Thyroid gland (tissue), 4 donors: ENCODE measurements at regions not wholly inside any gene's neighbourhood (a gene's known extent, or its start where the extent isn't known, plus 50 kb on each side); places are given as distances from the start of the nearest gene placed in this dataset.
A peak's percentile ranks its signal among the peaks of the same experiment; 100 is the strongest.

Source experiments
- DNase-seq, 2 donors: peaks; one replicate each; pipeline ENCODE4 v3.0.0-alpha.2; 2019
- H3K27ac ChIP-seq, 3 donors: fragments of 200-600 bp; sonication (generic); 1 replicate in 2 of 3; 2 replicates in 1 of 3; pipeline ENCODE4 v1.5.1; 2016 to 2019; ENCODE audit warnings: mild to moderate bottlenecking in 1 of 3, moderate library complexity in 1 of 3
- H3K27me3 ChIP-seq: fragments of 200-600 bp; sonication (generic); one replicate; pipeline ENCODE4 v1.5.1; 2019
- H3K36me3 ChIP-seq, 2 donors: fragments of 200-600 bp; sonication (generic); one replicate each; pipeline ENCODE4 v1.5.1; 2016 to 2019
- H3K4me1 ChIP-seq, 2 donors: fragments of 200-600 bp; sonication (generic); one replicate each; pipeline ENCODE4 v1.5.1; 2017 to 2019
- H3K4me3 ChIP-seq, 3 donors: fragments of 200-600 bp; sonication (generic); replicated peaks in 1 of 3; 1 replicate in 2 of 3; 2 replicates in 1 of 3; pipeline ENCODE4 v1.5.1; 2016; ENCODE audit warnings: mild to moderate bottlenecking in 1 of 3
- H3K9me3 ChIP-seq: fragments of 200-600 bp; sonication (generic); one replicate; pipeline ENCODE4 v1.5.1; 2017
- CTCF ChIP-seq, 6 experiments: fragments of 200-600 bp in 3 of 6; fragments of 450-650 bp in 3 of 6; sonication (generic) in 3 of 6; IDR thresholded peaks; one replicate each; pipeline ENCODE4 v1.5.1; 2016 to 2019; ENCODE audit warnings: antibody characterized with exemption in 6 of 6, mild to moderate bottlenecking in 2 of 6, inconsistent platforms in 1 of 6, moderate library complexity in 1 of 6
- POLR2A ChIP-seq, 2 donors: fragments of 450-650 bp; IDR thresholded peaks; one replicate each; pipeline ENCODE4 v1.6.1; 2017; ENCODE audit warnings: antibody characterized with exemption in 2 of 2, mild to moderate bottlenecking in 2 of 2, moderate library complexity in 1 of 2
- WGBS, 2 donors: methylation state at CpG; one replicate each; pipeline ENCODE4 v1.1.5; 2017; 5-methylcytosine and 5-hydroxymethylcytosine counted together
- intact Hi-C: fragments of 100-400 bp; cut with DNase I; formaldehyde crosslinking; loops from one replicate; pipeline ENCODE4 v1.15.1; 2023

GRCh38 chr10:34033078-34033477, 698.6 kb upstream of the NRP1 start:
- no peaks in the 10 kb centered on the region for H3K36me3 ChIP-seq
- TF ChIP-seq CTCF (IDR thresholded peaks at IDR 0.05) (no peak), POLR2A (IDR thresholded peaks at IDR 0.05) (no peak)
- H3K4me1 ChIP-seq: no peaks in the 10 kb centered on the region
- no peak overlapping the region for H3K4me3 ChIP-seq
- 94% methylated on average over 5 of the region's 5 CpGs for WGBS, 2 donors
- intact Hi-C loops: no loop called here
- no peaks in the 10 kb centered on the region for H3K9me3 ChIP-seq
- no peak for DNase-seq
- no peaks in the 10 kb centered on the region for H3K27me3 ChIP-seq
- no peak overlapping the region for H3K27ac ChIP-seq

GRCh38 chr10:34032564-34032963, 698.1 kb upstream of the NRP1 start:
- TF ChIP-seq CTCF (IDR thresholded peaks at IDR 0.05) (no peak), POLR2A (IDR thresholded peaks at IDR 0.05) (no peak)
- H3K36me3 ChIP-seq: no peaks in the 10 kb centered on the region
- no peak overlapping the region for H3K4me3 ChIP-seq
- no peak for DNase-seq
- H3K27me3 ChIP-seq: no peaks in the 10 kb centered on the region
- no peaks in the 10 kb centered on the region for H3K4me1 ChIP-seq
- 96 to 98% methylated on average over 3 of the region's 3 CpGs for WGBS, 2 donors
- intact Hi-C loops: no loop called here
- no peaks in the 10 kb centered on the region for H3K9me3 ChIP-seq
- no peak overlapping the region for H3K27ac ChIP-seq

- no peak for TF ChIP-seq CTCF (IDR thresholded peaks at IDR 0.05)
- no peak for TF ChIP-seq POLR2A (IDR thresholded peaks at IDR 0.05)
- no peak overlapping the region for H3K27ac ChIP-seq
- no peaks in the 10 kb centered on the region for H3K27me3 ChIP-seq
- no peaks in the 10 kb centered on the region for H3K9me3 ChIP-seq
- no peaks in the 10 kb centered on the region for H3K4me1 ChIP-seq
- H3K36me3 ChIP-seq: no peaks in the 10 kb centered on the region
- H3K4me3 ChIP-seq: no peak overlapping the region
- 46 to 52% methylated on average over 3 of the region's 3 CpGs for WGBS, 2 donors
- peak; percentile 3 to 6 for DNase-seq
- intact Hi-C loops: no loop called here
Measured at GRCh38 chr10:34031400-34031799, 696.9 kb upstream of the NRP1 start.

- no peak for DNase-seq
- Histone ChIP-seq H3K27ac (no peak overlapping the region), H3K4me3 (no peak overlapping the region), H3K36me3 (no peaks in the 10 kb centered on the region), H3K4me1 (no peaks in the 10 kb centered on the region), H3K9me3 (no peaks in the 10 kb centered on the region), H3K27me3 (no peaks in the 10 kb centered on the region)
- TF ChIP-seq POLR2A (IDR thresholded peaks at IDR 0.05) (no peak), CTCF (IDR thresholded peaks at IDR 0.05) (no peak)
- WGBS, 2 donors: 85 to 92% methylated on average over 9 to 10 of the region's 10 CpGs
- intact Hi-C loops: no loop called here
Measured at GRCh38 chr10:34029455-34029854, 695.0 kb upstream of the NRP1 start.

- intact Hi-C loops: no loop called here
- Histone ChIP-seq H3K36me3 (no peaks in the 10 kb centered on the region), H3K27me3 (no peaks in the 10 kb centered on the region), H3K4me1 (no peaks in the 10 kb centered on the region), H3K9me3 (no peaks in the 10 kb centered on the region), H3K27ac (no peak overlapping the region), H3K4me3 (no peak overlapping the region)
- no peak for DNase-seq
- WGBS, 2 donors: 71 to 95% methylated on average over 3 of the region's 3 CpGs
- no peak for TF ChIP-seq POLR2A (IDR thresholded peaks at IDR 0.05)
- TF ChIP-seq CTCF (IDR thresholded peaks at IDR 0.05): no peak
Measured at GRCh38 chr10:34028936-34029335, 694.5 kb upstream of the NRP1 start.
